Neural crest cell (in vitro differentiated cells): ENCODE measurements at regions not wholly inside any gene's neighbourhood (a gene's known extent, or its start where the extent isn't known, plus 50 kb on each side); places are given as distances from the start of the nearest gene placed in this dataset.
"Not testable (repeated sequence)": the region's sequence is repeated elsewhere in the genome, so short reads cannot be mapped to it uniquely, and the experiment has no call there.

Experiments
- DNase-seq: peaks from one replicate; pipeline ENCODE4 v3.0.0; 2021; ENCODE audit warnings: low read depth, mixed read lengths, low spot score
- H3K27ac Mint-ChIP-seq: one replicate; pipeline ENCODE4 v1.8.0; 2021; ENCODE audit warnings: mild to moderate bottlenecking, mixed read lengths; ENCODE audit not compliant: unreplicated experiment
- H3K27me3 Mint-ChIP-seq: 2 replicates; pipeline ENCODE4 v1.8.0; 2021; ENCODE audit warnings: low read depth, mild to moderate bottlenecking, mixed read lengths
- H3K36me3 Mint-ChIP-seq: 2 replicates; pipeline ENCODE4 v1.8.0; 2021; ENCODE audit warnings: low read depth, mild to moderate bottlenecking, mixed read lengths
- H3K4me1 Mint-ChIP-seq: 2 replicates; pipeline ENCODE4 v1.8.0; 2021; ENCODE audit warnings: mixed read lengths
- H3K4me3 Mint-ChIP-seq: one replicate; pipeline ENCODE4 v1.8.0; 2021; ENCODE audit warnings: mild to moderate bottlenecking, mixed read lengths
- H3K9me3 Mint-ChIP-seq: 2 replicates; pipeline ENCODE4 v1.8.0; 2021; ENCODE audit warnings: mixed read lengths

DNA sequence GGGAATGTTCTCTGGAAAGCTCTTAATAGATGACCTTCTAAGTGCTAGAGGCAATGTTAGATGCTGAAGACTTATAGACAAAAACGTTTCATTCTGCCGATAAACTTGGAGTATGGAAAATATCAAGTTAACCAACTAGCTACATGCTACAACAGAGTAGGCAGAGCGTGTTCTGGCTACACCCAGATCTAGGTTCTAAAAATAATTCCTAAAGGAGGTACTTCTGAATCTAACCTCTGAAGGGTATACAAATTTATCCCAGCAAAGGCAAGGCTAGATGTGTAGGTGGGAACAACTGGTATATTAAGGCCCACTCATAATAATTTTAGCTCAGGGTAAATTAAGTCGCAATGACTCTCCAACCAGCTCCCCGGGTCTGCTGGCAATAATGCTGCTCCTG lies 173.1 kb upstream of the NBPF9 start:
- H3K9me3 Mint-ChIP-seq, H3K4me1 Mint-ChIP-seq, H3K27me3 Mint-ChIP-seq, H3K36me3 Mint-ChIP-seq, H3K27ac Mint-ChIP-seq, H3K4me3 Mint-ChIP-seq, DNase-seq: not testable (repeated sequence)

DNA sequence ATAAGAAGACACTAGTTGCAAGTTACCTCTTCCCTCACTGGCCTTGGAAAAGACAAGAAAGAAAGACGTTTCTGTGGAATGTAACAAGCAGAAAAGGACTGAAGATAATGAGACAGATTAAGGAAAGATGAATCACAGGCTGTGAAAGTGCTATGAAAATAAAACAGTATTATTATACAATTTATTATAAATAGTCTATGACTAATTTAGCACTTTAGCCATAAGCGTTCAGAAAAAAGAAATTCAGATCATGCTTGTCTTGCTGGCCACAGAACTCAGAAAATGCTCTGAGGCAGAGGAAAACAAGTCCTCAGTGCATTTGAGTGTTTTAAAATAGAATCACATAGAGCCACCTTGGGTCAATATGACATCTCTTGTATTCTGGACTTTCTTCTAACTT lies 174.8 kb upstream of the NBPF9 start:
- not testable (repeated sequence) for H3K27ac Mint-ChIP-seq, H3K4me3 Mint-ChIP-seq, H3K36me3 Mint-ChIP-seq, H3K27me3 Mint-ChIP-seq, H3K4me1 Mint-ChIP-seq, DNase-seq, H3K9me3 Mint-ChIP-seq

DNA sequence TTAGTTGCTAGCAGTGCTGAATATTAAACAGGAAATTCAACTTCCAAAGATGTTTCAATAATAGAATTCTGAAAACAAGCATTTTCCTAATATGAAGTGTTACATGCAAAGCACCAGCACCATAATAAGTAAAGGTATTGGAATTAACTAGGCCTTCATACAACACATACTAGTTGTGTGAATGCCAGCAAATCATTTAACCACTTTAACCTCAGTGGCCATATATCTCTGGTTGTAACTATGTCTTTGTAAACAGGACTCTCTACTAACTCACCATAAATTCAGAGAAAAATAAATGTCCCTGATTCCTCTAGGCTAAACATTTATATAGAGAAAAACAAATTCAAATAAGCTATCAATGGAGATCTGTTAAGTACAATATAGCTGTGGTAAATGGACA lies 175.7 kb upstream of the NBPF9 start:
- H3K27me3 Mint-ChIP-seq, H3K27ac Mint-ChIP-seq, H3K4me3 Mint-ChIP-seq, H3K36me3 Mint-ChIP-seq, H3K9me3 Mint-ChIP-seq, DNase-seq, H3K4me1 Mint-ChIP-seq: not testable (repeated sequence)

DNA sequence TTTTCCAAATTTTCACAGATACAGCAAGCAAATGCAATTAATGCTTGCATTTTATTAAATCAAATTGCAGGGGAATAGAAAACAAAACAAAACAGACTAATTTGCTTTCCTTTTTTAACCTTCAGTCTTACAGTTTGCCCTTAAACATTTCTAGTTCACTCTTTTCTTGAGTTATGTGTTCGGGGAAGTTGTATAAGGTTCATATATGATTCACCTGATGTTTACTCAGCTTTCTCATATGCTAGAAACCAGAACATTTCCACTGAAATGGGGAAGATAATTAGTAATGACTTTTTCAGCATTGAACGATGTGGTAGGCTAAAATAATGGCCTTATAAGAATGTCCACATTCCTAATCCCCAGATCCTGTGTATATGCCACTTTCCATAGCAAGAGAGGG lies 176.2 kb upstream of the NBPF9 start:
- not testable (repeated sequence) for H3K4me1 Mint-ChIP-seq, H3K4me3 Mint-ChIP-seq, H3K9me3 Mint-ChIP-seq, H3K36me3 Mint-ChIP-seq, DNase-seq, H3K27ac Mint-ChIP-seq, H3K27me3 Mint-ChIP-seq

DNA sequence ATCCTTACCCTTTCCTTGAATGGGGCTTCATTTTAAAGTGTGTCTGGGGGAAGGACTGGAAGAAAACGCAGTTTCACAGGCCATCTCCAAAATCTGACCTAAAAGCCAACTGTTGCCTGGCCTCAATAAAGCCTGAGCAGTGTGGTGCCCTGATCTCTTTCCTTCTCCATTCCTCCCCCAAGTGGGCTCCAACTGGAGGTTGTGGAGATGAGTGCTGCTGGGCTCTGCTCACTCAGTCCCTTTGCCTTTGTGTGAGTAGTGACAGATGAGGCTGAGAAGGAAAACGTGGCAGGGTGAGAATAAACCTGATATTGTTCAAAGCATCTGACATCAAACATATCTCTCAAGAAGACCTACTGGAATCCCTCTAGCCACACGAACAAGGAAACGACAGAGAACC lies 181.4 kb upstream of the NBPF9 start:
- not testable (repeated sequence) for H3K9me3 Mint-ChIP-seq, H3K27me3 Mint-ChIP-seq, H3K4me1 Mint-ChIP-seq, H3K36me3 Mint-ChIP-seq, DNase-seq, H3K4me3 Mint-ChIP-seq, H3K27ac Mint-ChIP-seq

DNA sequence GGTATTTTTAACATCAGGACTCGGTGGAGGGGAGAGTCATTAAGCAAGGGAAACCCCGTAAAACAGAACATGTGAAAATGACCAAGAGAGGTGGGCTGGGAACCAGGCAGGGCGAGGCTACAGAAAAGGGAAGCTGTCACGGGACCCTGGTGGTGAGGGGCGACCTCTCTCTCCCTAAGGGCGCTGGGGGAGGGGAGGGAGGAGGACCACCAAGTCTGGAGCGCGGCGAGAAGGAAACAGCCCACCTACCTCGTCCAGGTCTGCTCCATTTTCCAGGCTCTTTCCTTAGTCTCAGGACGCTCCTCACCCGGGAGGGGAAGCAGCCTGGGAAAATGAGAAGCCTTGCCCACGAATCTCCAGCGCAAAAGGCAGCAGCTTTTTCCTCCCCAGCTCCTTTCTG lies 181.9 kb upstream of the NBPF9 start:
- not testable (repeated sequence) for H3K4me1 Mint-ChIP-seq, H3K27ac Mint-ChIP-seq, H3K36me3 Mint-ChIP-seq, H3K27me3 Mint-ChIP-seq, H3K4me3 Mint-ChIP-seq, DNase-seq, H3K9me3 Mint-ChIP-seq

DNA sequence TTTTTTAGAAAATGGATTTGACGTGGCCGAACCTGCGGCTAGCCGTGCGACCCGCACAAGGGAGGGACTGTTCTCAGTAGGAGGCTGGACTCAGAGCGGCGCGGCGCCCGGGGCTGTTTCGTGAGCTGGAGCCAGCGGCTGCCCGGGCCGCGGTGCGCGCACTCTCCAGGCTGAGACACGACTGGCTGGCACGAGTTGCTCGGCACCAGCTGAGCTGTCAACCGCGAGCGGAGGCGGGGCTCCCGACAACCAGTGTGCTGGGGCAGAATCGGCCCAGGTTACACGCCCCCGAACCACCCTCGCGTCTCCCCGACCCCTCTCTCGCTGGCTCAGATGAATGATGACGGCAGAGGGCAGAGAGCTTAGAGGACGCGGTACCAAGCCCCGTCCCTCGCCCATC lies 182.3 kb upstream of the NBPF9 start:
- DNase-seq, H3K9me3 Mint-ChIP-seq, H3K4me1 Mint-ChIP-seq, H3K27me3 Mint-ChIP-seq, H3K36me3 Mint-ChIP-seq, H3K27ac Mint-ChIP-seq: not testable (repeated sequence)
- peak overlapping the region; percentile 79 for H3K4me3 Mint-ChIP-seq

DNA sequence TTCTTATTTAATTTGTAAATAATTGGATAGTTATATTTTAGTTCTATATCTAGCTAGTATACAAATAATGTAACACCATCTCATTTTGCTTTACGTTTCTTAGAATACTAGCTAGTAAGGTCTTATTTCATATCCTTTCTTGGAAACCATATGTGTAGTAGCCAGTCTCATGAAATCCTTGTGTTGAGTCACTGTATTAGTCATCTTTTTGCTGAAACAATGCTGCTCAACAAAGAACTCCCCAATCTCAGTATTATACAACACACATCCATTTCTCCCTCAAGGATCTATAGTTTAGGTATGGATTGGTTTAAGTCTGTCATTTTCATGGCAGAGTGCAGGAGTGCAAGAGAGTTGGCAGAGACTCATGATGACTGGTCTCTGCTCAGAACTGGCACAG lies 185.2 kb upstream of the NBPF9 start:
- H3K36me3 Mint-ChIP-seq, H3K27me3 Mint-ChIP-seq, DNase-seq, H3K27ac Mint-ChIP-seq, H3K4me1 Mint-ChIP-seq, H3K9me3 Mint-ChIP-seq, H3K4me3 Mint-ChIP-seq: not testable (repeated sequence)

DNA sequence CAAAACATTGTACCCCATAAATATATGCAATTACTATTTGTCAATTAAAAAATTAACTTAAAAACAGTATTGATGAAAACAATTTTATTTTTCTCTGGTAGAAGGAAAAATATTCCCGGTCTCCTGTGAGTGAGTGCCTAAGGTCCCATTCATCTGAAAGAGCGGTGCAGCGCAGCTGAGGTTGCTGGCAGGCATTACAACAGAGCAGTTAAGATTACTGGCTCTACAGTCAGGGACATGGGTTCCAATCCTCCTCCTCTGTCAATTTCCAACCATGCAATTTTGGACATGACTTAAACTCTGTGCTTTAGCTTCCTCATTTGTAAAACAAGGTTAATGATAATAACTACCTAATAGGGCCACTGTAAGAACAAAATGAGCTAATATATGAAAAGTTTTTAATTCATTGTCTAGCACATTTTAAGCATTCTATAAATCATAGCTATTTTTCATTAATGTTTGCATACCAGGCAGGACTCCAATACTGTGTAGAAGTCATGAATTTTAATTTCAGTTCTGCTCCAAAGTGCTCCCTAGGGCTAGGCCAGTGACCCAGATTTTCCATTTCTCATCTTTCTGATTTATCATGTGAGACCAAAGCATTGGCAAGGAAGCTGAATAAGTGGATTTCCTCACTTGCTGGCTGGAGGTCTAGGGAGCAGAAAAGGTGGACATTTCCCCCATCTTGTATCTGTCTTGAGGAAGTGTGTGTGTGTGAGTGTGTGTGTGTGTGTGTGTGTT lies 174.2 kb upstream of the NBPF19 start:
- H3K9me3 Mint-ChIP-seq, H3K4me1 Mint-ChIP-seq, H3K27me3 Mint-ChIP-seq, H3K4me3 Mint-ChIP-seq, DNase-seq, H3K27ac Mint-ChIP-seq, H3K36me3 Mint-ChIP-seq: not testable (repeated sequence)

DNA sequence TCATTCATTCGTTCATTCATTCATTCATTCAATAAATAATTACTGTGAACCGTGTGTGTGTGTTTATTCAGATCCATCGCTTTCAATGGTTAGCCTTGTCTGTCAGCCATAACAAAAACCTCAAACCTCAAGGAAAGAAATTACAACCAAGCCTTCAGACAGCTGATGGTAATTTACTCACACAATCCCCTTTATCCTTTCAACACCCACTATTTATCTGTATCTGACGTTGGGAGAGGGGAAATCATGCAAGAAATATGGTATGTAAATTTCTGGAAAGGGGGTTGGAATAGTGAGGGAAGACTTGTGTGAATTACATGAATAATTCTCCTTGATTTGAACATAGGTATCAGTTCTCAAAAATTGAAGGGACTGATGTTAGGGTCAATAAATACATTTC lies 173.6 kb upstream of the NBPF19 start:
- not testable (repeated sequence) for H3K27me3 Mint-ChIP-seq, DNase-seq, H3K9me3 Mint-ChIP-seq, H3K27ac Mint-ChIP-seq, H3K4me1 Mint-ChIP-seq, H3K36me3 Mint-ChIP-seq, H3K4me3 Mint-ChIP-seq

DNA sequence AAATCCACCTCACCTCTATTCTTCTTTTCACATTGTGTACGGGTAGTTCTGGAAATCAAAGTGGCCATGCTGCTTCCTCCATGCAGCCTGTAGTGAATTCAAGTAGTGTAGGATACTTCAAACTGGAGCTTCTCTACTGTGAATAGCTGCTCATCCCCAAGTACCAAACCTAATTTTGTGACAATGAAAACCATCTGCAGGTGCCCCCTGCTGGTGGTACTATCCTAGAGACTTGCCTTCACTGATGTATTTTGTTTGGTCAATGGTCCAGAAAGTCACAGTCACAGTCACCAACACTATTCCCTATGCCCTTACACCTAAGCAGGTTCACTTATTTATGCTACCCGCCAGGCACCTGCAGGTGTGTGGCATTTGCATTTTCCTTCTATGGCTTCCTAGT lies 170.0 kb upstream of the NBPF19 start:
- not testable (repeated sequence) for H3K36me3 Mint-ChIP-seq, H3K9me3 Mint-ChIP-seq, H3K4me1 Mint-ChIP-seq, DNase-seq, H3K27me3 Mint-ChIP-seq, H3K4me3 Mint-ChIP-seq, H3K27ac Mint-ChIP-seq

DNA sequence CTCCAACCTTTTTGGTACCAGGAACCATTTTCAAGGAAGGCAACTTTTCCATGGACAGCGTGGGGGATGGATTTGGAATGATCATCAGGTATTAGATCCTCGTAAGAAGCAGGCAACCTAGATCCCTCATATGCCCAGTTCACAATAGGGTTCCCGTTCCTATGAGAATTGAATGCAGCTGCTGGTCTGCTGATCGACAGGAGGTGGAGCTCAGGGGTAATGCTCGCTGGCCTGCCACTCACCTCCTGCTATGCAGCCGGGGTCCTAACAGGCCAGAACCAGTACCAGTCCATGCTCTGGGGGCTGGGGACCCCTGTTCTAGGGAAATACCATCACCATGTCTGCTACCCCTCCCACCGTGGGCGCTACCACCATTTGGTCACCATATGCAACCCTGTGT lies 167.2 kb upstream of the NBPF19 start:
- DNase-seq, H3K27me3 Mint-ChIP-seq, H3K9me3 Mint-ChIP-seq, H3K36me3 Mint-ChIP-seq, H3K4me3 Mint-ChIP-seq, H3K4me1 Mint-ChIP-seq, H3K27ac Mint-ChIP-seq: not testable (repeated sequence)

DNA sequence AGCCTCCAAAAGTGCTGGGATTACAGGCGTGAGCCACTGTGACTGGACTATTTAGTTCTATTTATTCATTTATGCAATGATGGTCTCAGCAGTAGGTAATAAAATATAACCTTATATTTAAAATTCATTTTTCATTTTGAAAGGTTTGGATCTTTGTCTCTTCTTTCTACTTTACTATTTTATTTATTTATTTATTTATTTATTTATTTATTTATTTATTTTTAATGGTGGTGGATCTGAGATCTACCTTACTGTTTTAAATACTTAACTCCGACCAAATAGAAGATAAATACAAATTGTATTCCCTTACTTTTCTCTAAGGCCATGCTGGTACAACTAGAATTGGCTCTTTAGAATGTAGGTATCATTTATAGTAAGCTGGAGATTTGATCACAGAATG lies 159.9 kb upstream of the NBPF19 start:
- H3K27ac Mint-ChIP-seq, H3K9me3 Mint-ChIP-seq, H3K4me1 Mint-ChIP-seq, H3K27me3 Mint-ChIP-seq, H3K36me3 Mint-ChIP-seq, DNase-seq, H3K4me3 Mint-ChIP-seq: not testable (repeated sequence)

DNA sequence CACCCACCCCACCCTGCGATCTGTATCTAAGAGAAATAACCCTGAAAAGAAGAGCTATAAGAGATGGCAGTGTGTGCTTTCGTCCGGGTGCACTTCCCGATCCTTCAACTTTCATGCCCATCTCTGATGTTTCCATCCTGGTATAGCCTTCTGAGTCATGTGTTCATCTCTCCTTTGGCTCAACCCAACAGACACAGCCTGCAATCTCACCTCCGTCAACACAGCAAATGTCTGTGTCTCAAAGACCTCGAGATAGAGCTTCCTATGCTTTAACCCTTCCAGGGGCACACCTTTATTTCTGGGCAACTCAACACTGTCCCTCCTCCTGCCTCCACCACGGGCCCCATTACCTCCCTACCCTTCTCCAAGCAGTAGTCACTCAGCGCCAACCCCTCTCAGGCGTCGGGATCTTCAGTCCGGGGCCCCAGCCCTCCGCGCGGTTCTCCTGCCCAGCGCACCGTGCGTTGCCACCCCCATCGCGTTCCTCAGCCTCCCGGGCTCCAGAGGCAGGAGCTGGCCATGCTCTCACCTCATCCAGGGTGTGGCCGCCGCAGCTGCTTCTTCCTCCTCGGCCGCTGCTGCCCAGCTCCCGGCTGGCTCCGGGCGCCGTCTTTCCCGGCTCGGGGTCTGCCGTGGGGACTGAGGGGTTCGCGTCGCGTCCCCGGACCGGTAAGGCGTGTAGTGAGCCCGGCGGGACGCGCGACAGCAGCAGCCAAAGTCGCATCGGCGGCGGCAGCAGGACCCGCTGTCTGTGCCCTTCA lies 153.7 kb upstream of the NBPF19 start:
- not testable (repeated sequence) for H3K27me3 Mint-ChIP-seq, H3K27ac Mint-ChIP-seq

More for the DNA sequence above, 153.7 kb upstream of the NBPF19 start:
- H3K9me3 Mint-ChIP-seq, DNase-seq, H3K4me1 Mint-ChIP-seq, H3K4me3 Mint-ChIP-seq, H3K36me3 Mint-ChIP-seq: not testable (repeated sequence)
